Endothelial cell of umbilical vein (primary cell): ENCODE measurements at regions not wholly inside any gene's neighbourhood (a gene's known extent, or its start where the extent isn't known, plus 50 kb on each side); places are given as distances from the start of the nearest gene placed in this dataset.

Experiments used
- BruUV-seq: library from RNA; stranded (reverse); fragments of 400-500 nt; replicated peaks from 2 replicates; lab custom pipeline; 2021; lab: Mats Ljungman, UMichigan
- CTCF ChIA-PET: fragments of 300-600, 350-600 bp; sonication (Branson Sonifier 250); formaldehyde crosslinking; loops from one replicate; lab custom pipeline; 2021; ENCODE audit warnings: antibody characterized with exemption, inconsistent platforms; lab: Charles Lee
- POLR2A ChIA-PET: fragments of 300-600, 350-600 bp; sonication (Branson Sonifier 250); formaldehyde crosslinking; loops from one replicate; lab custom pipeline; 2021; ENCODE audit warnings: antibody characterized with exemption, inconsistent platforms; lab: Charles Lee
- DNase-seq: peaks from one replicate; pipeline ENCODE4 v3.0.0-alpha.2; 2011; ENCODE audit warnings: low read depth, low spot score
- FAIRE-seq: peaks from 2 replicates; lab custom pipeline; 2011; peaks lifted over from hg19 to GRCh38; lab: Jason Lieb, UNC
- H2AFZ ChIP-seq: 2 replicates; pipeline ENCODE4 v1.6.0; 2012; ENCODE audit warnings: low read depth, low read length, control low read depth, inconsistent platforms
- H3K27ac ChIP-seq: 2 replicates; pipeline ENCODE4 v1.5.1; 2011; ENCODE audit warnings: low read depth, mild to moderate bottlenecking, control low read depth, low read length, moderate library complexity; ENCODE audit not compliant: insufficient read depth
- H3K27me3 ChIP-seq, 2 experiments: 2 replicates each; pipeline versions ENCODE4 v1.6.0 to v1.6.1; 2011; ENCODE audit warnings: low read length in 2 of 2, mixed read lengths in 1 of 2; ENCODE audit not compliant: control insufficient read depth in 2 of 2, insufficient read depth in 2 of 2
- H3K36me3 ChIP-seq, 2 experiments: 2 replicates in 1 of 2; 3 replicates in 1 of 2; pipeline ENCODE4 v1.5.1; 2011; ENCODE audit warnings: low read length in 2 of 2, mild to moderate bottlenecking in 1 of 2, moderate library complexity in 1 of 2; ENCODE audit not compliant: control insufficient read depth in 2 of 2, insufficient read depth in 2 of 2; ENCODE audit errors: extremely low read depth in 1 of 2
- H3K4me1 ChIP-seq: 3 replicates; pipeline ENCODE4 v1.5.1; 2011; ENCODE audit warnings: mild to moderate bottlenecking, low read length; ENCODE audit not compliant: control insufficient read depth, insufficient read depth; ENCODE audit errors: extremely low read depth
- H3K4me2 ChIP-seq: 2 replicates; pipeline ENCODE4 v1.6.1; 2011; ENCODE audit warnings: low read length, control low read depth, mixed read lengths; ENCODE audit not compliant: insufficient read depth
- H3K4me3 ChIP-seq, 3 experiments: fragments of 200-600 bp in 1 of 3; sonication (generic), shearing (Covaris generic) in 1 of 3; replicated peaks in 1 of 3; 2 replicates each; pipeline ENCODE4 v1.5.1; 2011 to 2016; ENCODE audit warnings: control low read depth in 3 of 3, low read length in 3 of 3, mild to moderate bottlenecking in 2 of 3, inconsistent platforms in 1 of 3, low read depth in 1 of 3, moderate library complexity in 1 of 3; ENCODE audit not compliant: insufficient read depth in 1 of 3
- H3K79me2 ChIP-seq: 2 replicates; pipeline ENCODE4 v1.6.0; 2012; ENCODE audit warnings: low read length, inconsistent platforms; ENCODE audit not compliant: control insufficient read depth, insufficient read depth
- H3K9ac ChIP-seq: replicated peaks from 2 replicates; pipeline ENCODE3; 2011; ENCODE audit warnings: low read length, control low read depth; ENCODE audit not compliant: insufficient read depth; ENCODE audit errors: extremely low read depth
- H3K9me1 ChIP-seq: replicated peaks from 3 replicates; pipeline ENCODE4 v1.6.0; 2011; ENCODE audit warnings: mild to moderate bottlenecking, low read length; ENCODE audit not compliant: control insufficient read depth, insufficient read depth; ENCODE audit errors: extremely low read depth
- H3K9me3 ChIP-seq: replicated peaks from 2 replicates; pipeline ENCODE4 v1.5.1; 2012; ENCODE audit warnings: low read length, inconsistent platforms; ENCODE audit not compliant: control insufficient read depth, insufficient read depth
- H4K20me1 ChIP-seq: replicated peaks from 2 replicates; pipeline ENCODE3; 2011; ENCODE audit warnings: mild to moderate bottlenecking, low read length; ENCODE audit not compliant: control insufficient read depth, insufficient read depth; ENCODE audit errors: extremely low read depth
- EZH2 ChIP-seq: IDR thresholded peaks from 2 replicates; pipeline ENCODE4 v1.6.1; 2012; ENCODE audit warnings: borderline replicate concordance, low read depth, mild to moderate bottlenecking, moderate library complexity, low read length, inconsistent platforms; ENCODE audit not compliant: severe bottlenecking
- FOS ChIP-seq: IDR thresholded peaks from 2 replicates; pipeline ENCODE4 v1.6.1; 2011; ENCODE audit warnings: mild to moderate bottlenecking, low read length, moderate library complexity, borderline replicate concordance; ENCODE audit not compliant: insufficient read depth
- GATA2 ChIP-seq: IDR thresholded peaks from 2 replicates; pipeline ENCODE4 v1.7.0; 2011; ENCODE audit warnings: low read depth, mild to moderate bottlenecking, moderate library complexity, mixed read lengths, low read length; ENCODE audit not compliant: insufficient read length, insufficient read depth
- JUN ChIP-seq: IDR thresholded peaks from 2 replicates; pipeline ENCODE4 v1.6.1; 2011; ENCODE audit warnings: borderline replicate concordance, low read depth; ENCODE audit not compliant: insufficient read length, insufficient read depth
- MYC ChIP-seq: IDR thresholded peaks from one replicate; pipeline ENCODE4 v1.6.1; 2011; ENCODE audit warnings: mild to moderate bottlenecking, low read depth, low read length
- POLR2A ChIP-seq: IDR thresholded peaks from 2 replicates; pipeline ENCODE4 v1.6.1; 2012; ENCODE audit warnings: low read depth, mild to moderate bottlenecking, control low read depth, low read length
- POLR2AphosphoS5 ChIP-seq: IDR thresholded peaks from 2 replicates; pipeline ENCODE4 v1.6.1; 2012; ENCODE audit warnings: low read depth, mild to moderate bottlenecking, control low read depth, low read length, moderate library complexity; ENCODE audit not compliant: insufficient read depth
- dilution Hi-C: fragments of 300-500 bp; cut with MboI; formaldehyde crosslinking; loops from one replicate; pipeline ENCODE4 v1.15.0; 2019; ENCODE audit warnings: low sequenced_read_pairs; ENCODE audit not compliant: extremely low pct_ligation_motif_present
- intact Hi-C: fragments of 100-400 bp; cut with micrococcal nuclease; formaldehyde crosslinking; loops from one replicate; pipeline ENCODE4 v1.10.0; 2022
- TF ChIP-seq, protein P1 (sequence below): IDR thresholded peaks from 2 replicates; pipeline ENCODE4 v1.6.1; 2011; ENCODE audit not compliant: insufficient read depth, insufficient read length
- TF ChIP-seq, protein P2 (sequence below), 2 donors: IDR thresholded peaks; 1 replicate in 1 of 2; 2 replicates in 1 of 2; pipeline ENCODE4 v1.5.1; 2011; ENCODE audit warnings: low read length in 2 of 2, mild to moderate bottlenecking in 2 of 2, moderate library complexity in 2 of 2, control low read depth in 1 of 2, inconsistent platforms in 1 of 2, low read depth in 1 of 2; ENCODE audit not compliant: insufficient read depth in 1 of 2; ENCODE audit errors: extremely low read depth in 1 of 2

DNA sequence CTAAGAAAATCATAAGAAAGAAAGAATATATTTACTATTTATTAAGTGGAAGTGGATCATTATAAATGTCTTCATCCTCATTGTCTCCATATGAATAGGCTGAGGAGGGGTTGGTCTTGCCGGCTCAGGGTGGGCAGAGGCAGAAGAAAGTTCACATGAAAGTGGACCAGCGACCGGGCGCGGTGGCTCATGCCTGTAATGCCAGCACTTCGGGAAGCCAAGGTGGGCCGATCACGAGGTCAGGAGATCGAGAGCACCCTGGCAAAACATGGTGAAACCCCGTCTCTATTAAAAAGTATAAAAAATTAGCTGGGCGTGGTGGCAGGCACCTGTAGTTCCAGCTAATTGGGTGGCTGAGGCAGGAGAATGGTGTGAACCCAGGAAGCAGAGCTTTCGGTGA, 1145.4 kb downstream of the STIM2 start:
- no peaks in the 10 kb centered on the region for H3K27me3 ChIP-seq
- H3K36me3 ChIP-seq: no peaks in the 10 kb centered on the region
- H3K9me3 ChIP-seq: no peaks in the 10 kb centered on the region
- intact Hi-C loops (no loop called here), dilution Hi-C loops (no loop called here)
- H3K4me3 ChIP-seq: no peak overlapping the region
- H3K4me1 ChIP-seq: no peaks in the 10 kb centered on the region
- H3K9ac ChIP-seq: no peak overlapping the region
- ChIA-PET CTCF (no interaction called here), POLR2A (no interaction called here)
- H3K79me2 ChIP-seq: no peaks in the 10 kb centered on the region
- no TSS peak for BruUV-seq
- no peaks in the 10 kb centered on the region for H4K20me1 ChIP-seq
- no peak for DNase-seq
- H2AFZ ChIP-seq: no peak overlapping the region
- H3K27ac ChIP-seq: no peak overlapping the region
- no peak for FAIRE-seq
- TF ChIP-seq JUN: no peak
- TF ChIP-seq EZH2: no peak
- no peak for TF ChIP-seq POLR2AphosphoS5
- TF ChIP-seq GATA2: no peak
- TF ChIP-seq, protein P1, sequence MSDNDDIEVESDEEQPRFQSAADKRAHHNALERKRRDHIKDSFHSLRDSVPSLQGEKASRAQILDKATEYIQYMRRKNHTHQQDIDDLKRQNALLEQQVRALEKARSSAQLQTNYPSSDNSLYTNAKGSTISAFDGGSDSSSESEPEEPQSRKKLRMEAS: no peak
- no peak overlapping the region for H3K4me2 ChIP-seq
- no peaks in the 10 kb centered on the region for H3K9me1 ChIP-seq

DNA sequence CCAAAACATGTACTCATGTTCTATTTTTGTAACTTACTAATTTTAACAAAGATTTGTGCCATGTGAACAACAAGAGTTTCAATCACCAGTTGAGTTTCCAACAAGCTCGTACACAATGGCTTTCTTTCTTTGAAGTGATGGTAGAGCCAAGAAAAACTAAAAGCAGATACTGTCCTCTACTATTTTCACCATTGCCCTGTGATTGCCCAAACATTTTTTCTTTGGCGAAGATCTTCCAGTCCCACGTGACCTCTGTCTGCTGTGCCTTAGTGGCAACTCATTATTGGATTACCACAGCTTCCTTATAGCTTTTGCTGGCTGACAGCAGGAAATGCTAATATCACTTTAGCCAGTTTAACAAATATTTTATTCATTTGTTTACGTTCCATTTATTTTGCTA, 1147.1 kb downstream of the STIM2 start:
- H3K9ac ChIP-seq: no peak overlapping the region
- H3K27me3 ChIP-seq: no peaks in the 10 kb centered on the region
- no peaks in the 10 kb centered on the region for H3K9me1 ChIP-seq
- no peaks in the 10 kb centered on the region for H3K79me2 ChIP-seq
- TF ChIP-seq, protein P1: no peak
- TF ChIP-seq MYC (no peak), GATA2 (no peak), FOS (no peak), JUN (no peak), POLR2A (no peak), POLR2AphosphoS5 (no peak), EZH2 (no peak)
- TF ChIP-seq, protein P2, sequence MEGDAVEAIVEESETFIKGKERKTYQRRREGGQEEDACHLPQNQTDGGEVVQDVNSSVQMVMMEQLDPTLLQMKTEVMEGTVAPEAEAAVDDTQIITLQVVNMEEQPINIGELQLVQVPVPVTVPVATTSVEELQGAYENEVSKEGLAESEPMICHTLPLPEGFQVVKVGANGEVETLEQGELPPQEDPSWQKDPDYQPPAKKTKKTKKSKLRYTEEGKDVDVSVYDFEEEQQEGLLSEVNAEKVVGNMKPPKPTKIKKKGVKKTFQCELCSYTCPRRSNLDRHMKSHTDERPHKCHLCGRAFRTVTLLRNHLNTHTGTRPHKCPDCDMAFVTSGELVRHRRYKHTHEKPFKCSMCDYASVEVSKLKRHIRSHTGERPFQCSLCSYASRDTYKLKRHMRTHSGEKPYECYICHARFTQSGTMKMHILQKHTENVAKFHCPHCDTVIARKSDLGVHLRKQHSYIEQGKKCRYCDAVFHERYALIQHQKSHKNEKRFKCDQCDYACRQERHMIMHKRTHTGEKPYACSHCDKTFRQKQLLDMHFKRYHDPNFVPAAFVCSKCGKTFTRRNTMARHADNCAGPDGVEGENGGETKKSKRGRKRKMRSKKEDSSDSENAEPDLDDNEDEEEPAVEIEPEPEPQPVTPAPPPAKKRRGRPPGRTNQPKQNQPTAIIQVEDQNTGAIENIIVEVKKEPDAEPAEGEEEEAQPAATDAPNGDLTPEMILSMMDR (IDR thresholded peaks at IDR 0.05; ENCODE audit: extremely low read depth in 1 of 2, insufficient read depth in 1 of 2, low read depth in 1 of 2, low read length in 2 of 2): no peak
- dilution Hi-C loops: no loop called here
- intact Hi-C loops: no loop called here
- H3K4me3 ChIP-seq: no peak overlapping the region
- FAIRE-seq (no peak), DNase-seq (no peak)
- CTCF ChIA-PET: no interaction called here
- H3K4me2 ChIP-seq: no peak overlapping the region
- H3K27ac ChIP-seq: no peak overlapping the region
- POLR2A ChIA-PET: no interaction called here
- no peak overlapping the region for H2AFZ ChIP-seq
- H3K4me1 ChIP-seq: no peaks in the 10 kb centered on the region
- no TSS peak for BruUV-seq
- no peaks in the 10 kb centered on the region for H3K36me3 ChIP-seq
- H4K20me1 ChIP-seq: no peaks in the 10 kb centered on the region
- no peaks in the 10 kb centered on the region for H3K9me3 ChIP-seq
